ENCODE measurements at regions not wholly inside any gene's neighbourhood (a gene's known extent, or its start where the extent isn't known, plus 50 kb on each side); places are given as distances from the start of the nearest gene placed in this dataset.

DNA sequence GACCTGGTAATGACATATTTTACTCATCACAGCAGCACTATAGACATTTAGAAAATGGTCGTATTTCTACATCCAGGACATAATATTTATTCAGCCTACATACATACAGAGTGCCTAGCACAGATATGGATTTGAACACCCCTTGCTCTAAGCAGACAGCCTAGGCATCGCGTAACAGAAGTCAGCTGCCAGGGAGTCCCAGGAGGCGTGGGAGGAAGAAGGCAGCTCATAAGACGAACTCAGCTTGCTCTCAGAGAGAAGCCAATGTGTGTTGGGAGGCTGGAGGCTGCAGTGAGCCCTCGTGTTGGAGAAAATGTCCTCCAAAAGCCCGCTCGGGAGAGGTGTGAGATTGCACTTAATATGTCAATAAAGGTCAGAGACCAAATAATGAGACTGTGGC is 131.6 kb downstream of the BCOR start:
- peak in 2 of 4 experiments; percentile 1 to 27 for DNase-seq

DNA sequence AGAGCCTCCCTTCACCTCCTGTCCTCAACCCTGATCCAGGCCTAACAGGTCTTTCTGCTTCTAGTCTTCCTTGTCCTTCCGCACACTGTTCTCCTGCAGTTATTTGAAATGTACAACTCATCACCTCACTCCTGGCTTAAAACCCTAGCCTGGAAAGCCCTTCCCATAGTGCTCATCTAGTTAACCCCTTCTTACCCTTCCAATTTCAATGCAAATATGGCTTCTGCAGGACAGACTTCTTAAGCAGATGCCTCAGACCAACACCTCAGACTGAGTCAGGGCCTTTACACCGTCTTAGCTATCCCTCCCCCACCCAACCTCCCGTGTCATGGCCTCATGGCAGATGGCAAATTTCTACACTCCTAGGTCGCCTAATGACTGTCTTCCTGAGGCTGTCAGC is 130.4 kb downstream of the BCOR start:
- DNase-seq = no peak

DNA sequence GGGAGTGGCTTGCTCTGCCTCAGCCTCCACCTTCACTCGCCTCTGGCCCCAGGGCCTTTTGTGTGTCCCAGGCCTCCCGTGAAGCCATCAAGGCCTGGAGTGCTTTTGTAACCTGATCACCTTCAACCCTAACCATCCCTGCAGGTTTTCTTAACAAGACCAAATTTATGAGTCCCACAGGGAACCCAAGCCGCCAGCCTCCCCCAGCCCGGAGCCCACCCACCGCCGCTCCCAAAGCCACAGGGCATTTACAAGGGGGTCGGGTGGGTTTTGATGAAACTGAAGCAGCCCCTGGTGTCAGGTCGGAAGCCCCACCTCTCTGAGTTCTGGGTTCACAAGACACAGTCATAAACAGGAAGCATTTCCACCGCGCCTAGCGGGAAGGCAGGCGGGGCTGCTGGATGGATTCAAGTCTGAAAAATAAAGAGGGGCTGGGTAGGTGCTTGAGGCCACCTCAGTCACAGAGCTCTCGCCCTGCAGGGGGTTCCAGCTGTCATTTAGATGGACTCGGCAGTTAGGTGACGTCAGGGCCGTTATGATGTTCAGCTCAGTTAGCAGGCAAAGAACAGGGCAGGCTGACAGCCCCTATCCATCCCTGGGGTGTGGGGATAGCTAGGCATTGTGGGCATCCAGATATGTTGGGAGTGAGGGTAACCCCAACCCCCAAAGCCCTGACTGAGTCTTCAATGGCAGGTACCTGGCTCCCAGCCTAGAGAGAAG is 128.5 kb downstream of the BCOR start:
- peak in 1 of 4 experiments; percentile 11 for DNase-seq

DNA sequence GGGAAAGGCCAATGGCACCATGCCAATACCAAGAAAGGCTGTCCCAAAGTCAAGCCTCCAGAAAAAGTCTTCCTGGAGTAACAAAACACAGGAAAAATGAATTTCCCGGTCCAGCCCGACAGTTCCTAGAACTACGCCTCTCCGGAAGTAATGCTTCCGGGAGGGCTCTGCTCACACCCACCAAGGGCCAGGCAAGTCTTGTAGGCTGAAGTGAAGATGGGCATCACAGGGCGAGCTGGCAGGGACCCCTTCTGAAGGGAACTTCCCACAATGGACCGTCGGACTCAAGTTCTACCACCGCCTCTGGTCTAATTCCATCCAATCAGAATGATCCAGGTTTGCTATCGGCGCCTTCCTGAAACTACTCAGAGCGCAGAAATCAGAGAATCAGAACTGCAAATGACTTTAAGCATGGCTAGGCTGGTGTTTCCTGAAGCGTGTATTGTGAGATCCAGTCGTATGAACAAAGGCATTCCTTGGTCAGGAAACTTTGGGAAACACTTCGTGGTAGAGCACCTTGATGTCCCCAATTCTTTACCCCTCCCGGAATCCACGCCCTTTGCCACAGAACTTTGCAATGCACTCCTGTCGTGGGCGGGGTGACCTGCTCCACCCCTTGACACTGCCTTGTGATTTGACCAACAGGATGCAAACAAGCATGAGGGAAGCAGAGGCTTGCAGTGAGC is 127.8 kb downstream of the BCOR start:
- DNase-seq = no peak

DNA sequence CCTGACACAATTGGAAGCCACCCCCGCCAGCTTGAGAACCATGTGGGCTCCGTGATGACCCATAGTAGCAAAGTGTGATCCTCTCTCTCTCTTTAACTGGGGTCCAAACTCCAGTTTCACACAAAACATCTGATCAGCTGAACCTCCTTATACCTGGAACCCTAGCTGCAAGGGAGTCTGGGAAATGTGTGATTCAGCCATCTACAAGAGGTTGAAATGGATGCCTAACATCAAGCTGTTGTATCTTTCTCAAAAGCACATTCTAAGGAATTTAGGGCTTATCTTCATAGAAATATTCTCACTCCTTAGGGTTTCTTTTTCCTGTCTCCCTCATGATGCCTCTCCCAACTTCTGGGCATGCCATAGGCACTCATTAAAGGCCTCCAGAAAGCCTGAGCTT is 126.0 kb downstream of the BCOR start:
- no peak for DNase-seq

DNA sequence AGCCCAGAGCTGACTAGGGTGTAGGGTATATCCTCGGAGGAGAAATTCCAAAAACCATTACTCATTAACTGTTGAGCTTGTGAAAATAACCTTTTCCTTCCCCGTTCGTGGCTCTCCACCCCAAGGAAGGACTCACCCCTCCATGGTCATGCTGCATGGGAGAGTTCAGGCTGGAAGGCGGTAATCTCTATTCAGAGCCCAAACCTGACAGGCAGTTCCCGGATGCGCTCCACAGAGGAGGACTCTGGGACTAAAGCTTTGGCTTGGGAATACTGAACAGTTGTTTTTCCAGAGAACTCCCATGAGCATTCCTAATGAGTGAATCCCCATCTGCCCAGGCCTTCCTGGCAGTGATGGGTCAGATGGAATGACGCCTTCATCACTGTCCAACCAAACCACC is 125.4 kb downstream of the BCOR start:
- no peak for DNase-seq

DNA sequence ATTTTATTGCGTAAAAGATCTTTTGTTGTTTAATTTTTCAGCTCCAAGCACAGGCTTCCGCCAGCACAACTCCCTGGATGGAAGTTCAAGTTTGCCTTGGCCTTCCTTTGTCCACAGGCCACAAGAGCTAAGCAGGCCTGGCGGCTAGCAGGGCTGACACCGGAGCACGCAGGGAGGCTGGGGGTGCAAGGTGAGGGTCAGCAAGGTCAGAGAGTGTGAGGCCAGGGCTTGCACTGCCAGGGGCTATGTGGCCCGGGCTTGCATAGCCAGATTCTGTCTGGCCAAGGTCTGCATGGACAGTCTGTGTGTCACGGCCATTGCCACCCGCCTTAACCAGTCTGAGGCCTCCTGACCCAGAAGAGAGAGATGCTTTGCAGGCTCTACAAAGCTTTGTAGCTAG is 123.9 kb downstream of the BCOR start:
- DNase-seq = no peak

DNA sequence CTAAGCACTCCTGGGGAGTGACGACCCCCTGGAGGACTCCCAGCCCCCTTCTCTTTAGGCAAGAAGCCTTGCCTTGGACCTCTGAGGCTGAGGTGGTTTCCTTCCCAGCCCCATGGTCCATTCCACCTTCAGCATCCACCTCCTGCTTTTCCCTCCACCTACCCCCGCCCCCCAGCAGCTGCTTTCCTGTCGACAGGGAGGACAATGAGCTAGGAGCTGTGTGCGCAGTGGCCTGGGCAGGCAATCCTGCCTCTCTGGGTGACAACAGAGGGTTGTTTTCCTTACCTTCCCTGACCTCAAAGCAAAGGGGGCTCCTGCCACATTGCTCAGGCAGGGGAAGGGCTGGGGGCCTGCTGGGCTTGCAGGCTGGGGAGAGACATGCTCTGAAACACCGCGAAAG is 123.5 kb downstream of the BCOR start:
- DNase-seq = no peak

DNA sequence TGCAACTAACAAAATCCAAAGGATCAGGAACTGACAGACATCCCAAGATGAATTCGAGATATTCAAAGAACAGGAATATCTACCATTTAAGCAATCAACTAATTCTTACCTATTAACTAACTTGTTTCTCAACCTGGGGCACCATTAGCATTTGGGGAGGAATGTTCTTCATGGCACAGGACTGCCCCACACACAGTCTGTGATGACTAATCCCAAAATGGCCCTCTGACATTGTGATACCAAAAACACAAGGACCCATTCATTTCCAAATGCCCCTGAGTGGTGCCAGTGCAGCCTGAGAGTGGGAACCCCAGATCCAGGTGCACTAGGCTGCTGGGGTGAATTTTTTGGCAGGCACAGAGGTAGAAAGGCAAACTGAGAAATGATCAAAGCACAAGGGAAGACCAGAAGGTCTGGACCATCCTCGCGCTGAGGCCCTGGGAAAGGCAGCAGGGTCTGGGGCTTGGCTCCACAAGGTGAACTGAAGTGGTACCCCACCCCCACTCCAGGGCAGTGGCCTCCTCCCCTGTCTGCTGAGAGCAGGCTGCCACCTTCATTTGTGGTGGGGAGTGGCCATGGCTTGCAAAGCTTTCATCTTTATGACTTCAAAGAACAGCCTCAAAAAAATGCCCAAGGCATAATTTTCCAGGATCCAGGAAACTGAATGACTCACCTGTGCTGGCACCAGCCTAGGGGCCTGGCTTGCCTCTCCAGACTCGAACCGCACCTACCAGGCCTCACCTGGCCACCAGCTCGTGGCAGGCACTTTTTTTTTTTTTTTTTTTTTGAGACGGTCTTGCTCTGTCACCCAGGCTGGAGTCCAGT is 122.4 kb downstream of the BCOR start:
- no peak for DNase-seq

DNA sequence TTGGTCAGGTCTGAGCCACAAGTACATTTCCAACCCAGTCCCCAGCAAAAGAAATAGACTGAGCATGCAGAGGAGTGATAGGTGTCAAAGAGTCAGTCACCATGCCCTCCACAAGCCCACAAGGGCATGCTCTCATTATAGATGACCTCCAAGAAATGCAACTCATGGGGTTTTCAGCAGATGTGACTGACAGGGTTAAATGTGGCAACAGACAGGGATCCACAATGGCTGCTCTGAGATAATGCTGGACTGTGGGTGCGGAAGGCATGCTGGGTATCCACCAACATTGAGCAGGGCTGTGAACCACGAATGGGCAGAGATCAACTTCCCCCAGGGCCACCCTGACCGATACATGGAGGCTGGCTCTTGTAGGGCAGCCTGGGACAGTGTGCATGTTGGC is 115.8 kb downstream of the BCOR start:
- no peak for DNase-seq

DNA sequence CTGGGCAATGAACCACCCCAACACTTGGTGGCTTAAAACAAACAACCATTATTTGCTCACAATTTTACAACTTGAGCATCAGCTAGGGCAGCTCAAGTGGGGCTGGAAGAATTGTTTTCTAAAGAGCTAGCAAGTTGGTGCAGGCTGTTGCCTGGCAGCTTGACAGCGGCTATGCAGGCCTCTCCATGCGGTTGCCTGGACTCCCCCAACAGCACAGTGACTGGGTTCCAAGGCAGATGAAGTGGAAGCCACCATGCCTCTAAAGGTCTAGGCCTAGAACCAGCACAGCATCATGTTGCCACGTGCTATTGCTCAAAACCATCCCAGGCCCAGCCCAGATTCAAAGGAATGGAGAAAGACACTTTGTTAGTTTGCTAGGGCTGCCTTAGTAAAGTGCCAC is 114.8 kb downstream of the BCOR start:
- DNase-seq = no peak

DNA sequence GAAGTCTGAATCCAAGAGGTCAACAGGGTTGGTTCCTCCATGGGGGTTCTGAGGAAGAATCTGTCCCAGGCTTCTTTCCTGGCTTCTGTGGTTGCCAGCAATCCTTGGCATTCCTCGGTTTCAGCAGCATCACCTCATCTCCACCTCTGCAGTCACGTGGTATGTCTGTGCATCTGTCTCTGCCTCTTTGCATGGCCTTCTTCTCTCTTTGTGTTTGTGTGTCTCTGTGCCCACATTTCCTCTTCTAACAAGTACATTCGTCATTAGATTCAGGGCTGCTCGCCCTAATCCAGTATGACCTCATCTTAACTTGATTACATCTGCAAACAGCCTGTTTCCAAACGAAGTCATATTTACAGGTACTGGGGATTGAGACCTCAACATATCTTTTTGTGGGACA is 114.0 kb downstream of the BCOR start:
- peak; percentile 10 to 53 (median 19) for DNase-seq

DNA sequence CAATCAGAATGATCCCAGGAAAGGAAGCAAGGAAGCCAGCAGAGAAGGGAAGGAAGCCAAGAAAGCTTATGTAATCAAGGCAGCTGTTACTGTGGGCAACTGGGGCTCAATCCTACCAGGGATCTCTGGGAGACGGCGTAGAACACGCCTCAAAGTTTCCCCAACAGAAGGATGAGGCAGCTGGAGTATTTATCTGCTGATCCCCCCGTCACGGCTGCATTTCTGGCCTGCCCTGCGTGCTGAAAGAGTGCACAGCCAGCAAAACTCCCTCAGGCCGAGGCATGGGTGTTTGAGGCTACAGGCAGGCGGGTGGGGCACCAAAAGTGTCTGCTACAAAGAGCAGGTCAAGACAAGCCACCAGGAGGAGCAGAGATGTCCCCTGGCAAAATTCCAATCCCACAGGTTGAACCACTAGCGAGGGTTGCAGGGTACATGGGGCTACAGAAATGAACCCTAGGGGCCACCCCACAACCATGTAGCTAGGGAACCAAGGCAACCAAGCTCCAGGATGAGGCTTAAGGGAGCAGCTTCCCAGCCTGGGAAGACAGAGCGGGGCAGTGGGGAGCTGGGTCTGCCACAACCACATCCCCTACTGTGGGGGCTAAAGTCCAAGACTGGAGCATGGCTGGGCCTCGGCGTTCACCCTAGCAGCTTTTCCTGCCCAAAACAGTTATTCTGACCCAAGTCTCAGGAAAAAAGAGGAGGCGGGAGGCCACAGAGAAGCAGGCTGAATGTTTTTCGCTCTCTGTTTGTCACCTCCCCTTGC is 113.4 kb downstream of the BCOR start:
- DNase-seq = peak in 3 of 4 experiments; percentile 13 to 30 (median 15)

DNA sequence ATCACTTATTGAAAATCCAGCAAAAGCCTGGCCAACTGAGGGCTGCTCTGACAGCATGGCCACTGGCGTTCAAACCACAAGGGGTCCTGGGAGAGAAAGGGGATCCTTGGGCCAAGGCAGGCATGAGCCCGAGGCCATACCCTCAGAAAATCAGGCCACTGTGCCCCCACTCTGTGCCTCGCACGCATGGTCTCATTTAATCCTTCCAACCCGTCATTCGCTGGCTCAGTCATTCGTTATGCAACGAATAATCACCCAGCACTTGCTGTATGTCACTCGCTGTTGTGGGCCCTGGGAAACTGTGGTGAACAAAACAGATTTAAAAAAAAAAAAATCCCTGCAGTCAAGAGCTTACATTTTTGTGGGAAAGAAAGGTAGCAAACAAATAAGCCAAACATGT is 112.7 kb downstream of the BCOR start:
- DNase-seq = no peak

DNA sequence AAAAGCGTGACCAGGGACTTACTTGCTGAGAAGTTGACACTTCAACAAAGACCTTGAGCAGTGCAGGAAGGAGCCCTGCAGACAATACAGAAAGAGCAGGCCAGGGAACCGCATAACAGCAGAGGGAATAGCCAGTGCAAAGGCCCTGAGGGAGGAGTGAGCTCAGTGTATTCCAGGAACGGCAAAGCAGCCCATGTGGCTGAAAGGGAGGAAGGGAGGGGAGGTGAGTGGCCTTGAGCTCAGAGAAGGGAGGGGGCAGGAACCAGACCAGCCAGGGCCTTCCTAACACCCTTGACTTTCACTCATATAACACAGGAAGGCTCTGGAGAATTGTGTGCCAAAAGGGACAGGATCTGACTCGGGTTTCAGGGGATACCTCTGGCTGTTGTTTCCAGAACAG is 112.2 kb downstream of the BCOR start:
- DNase-seq = no peak

DNA sequence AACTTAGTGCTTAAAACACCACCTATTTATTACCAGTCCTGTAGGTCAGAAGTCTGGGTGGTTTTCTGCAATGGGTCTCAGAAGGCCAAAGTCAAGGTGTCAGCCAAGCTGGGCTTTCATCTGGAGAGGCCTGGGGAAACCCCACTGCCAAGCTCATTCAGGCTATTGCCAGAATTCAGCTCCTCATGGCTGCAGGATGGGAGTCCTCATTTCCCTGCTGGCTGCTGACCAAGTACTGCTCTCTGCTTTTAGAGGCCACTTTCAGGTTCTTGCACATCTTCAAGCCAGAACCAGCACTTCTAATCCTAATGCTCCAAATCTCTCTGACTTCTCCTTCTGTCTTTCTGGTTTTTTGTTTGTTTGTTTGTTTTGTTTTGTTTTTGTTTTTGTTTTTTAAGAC is 109.3 kb downstream of the BCOR start:
- DNase-seq = no peak

DNA sequence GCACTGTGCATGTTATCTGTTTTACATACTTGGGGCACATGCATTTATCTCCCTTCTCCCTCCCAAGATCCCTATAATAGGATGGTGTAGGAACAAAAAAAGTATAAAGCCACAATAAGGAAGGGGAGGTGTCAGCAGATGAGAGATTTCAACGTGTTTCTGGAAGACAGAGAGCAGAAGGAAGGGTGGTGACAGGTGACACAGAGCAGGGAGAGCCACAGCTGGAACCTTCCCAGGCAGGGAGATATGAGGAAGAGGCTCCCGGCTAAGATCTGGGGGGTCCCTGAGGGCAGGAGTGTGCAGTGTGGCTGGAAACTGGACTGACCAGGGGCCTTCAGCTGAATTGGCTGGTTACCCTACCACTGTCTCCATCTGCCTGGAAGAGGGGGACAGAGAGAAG is 107.4 kb downstream of the BCOR start:
- DNase-seq = no peak

DNA sequence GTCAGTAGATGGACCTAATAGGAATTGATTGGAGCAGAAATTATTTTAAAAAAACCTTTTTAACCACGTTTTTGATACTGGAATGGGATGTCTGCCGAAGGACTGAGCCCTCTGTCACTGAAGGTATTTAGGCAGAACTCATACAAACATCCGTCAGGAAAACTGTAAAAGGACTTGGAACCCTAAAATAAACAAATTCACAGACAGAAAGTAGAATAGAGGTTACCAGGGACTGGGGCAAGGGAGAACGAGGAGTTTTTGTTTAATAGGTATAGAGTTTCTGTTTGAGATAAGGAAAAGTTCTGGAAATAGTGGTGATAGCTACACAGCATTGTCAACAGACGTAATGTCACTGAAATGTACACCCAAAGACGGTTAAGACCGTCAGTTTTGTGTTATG is 105.5 kb downstream of the BCOR start:
- no peak for DNase-seq

DNA sequence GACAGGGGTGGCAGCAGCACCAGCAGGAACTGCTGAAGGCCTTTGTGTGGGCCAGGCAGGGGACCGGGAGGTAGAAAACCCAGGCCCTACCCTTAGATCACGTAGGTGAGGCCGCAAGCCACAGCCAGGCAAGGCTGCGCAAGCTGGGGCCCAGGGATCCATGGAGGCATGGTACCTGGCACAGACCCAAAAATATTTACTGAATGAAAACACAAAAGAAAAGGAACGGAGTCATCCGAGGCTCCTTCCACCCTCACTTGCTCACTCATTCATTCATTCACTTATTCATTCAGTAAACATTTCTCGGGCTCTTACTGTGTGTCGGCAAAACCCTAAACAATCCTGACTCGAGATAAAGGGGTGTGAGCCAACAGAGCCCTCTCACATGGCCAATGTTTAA is 102.3 kb downstream of the BCOR start:
- DNase-seq = no peak

DNA sequence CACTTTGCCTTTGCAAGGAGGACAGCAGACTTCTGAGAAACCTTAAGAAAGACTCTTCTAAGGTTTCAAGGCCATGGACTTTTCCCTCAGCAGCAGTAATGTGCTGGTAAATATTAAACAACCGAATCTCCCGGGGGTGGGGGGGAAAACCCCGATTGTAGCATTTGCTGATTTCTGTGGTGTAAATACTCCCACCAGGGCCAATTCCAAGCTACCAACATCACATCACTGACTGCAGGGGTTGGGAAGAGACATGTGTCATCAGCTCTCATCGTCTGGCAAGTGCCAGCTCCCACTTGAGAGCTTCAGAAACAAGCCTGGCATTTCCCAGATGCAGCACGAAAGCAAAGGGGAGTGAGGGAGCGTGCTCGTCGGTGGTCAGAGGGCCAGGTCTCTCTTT is 101.2 kb downstream of the BCOR start:
- no peak for DNase-seq

DNA sequence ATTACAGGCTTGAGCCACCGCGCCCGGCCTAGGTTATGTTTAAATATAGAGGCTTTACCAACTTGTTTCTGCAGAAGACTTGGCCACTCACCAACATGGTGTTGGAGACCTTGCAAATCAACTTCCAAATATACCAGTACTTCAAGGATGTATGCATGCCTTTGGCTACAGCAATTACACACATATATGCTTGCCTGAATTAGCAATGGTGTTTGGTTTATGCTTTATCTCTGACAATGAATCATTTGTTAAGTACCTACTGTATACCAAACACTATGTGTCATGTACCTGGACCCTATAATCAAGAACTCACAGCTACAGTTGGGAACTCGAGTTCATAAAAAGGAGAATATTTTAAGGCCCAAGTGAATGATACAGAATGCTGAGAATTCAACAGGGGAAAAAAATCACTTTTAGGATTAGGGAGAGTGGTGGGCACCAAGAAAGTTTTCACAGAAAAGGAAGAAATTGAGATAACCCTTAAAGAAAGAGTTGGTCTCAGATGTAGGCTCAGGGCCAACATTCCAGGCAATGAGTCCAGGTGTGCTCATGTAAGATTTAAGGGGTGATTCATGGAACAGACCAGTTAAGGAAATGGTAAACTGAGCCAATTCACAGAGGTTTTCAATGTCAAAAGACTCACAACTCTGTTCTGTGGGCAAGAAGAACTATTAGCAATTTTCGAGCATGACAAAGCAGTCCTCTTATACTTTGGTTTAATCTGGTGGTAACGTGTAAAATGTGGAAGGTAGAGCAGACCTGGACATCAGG is 98.9 kb downstream of the BCOR start:
- DNase-seq = no peak

Data from suppressor macrophage (primary cell).